ENCODE measurements at regions not wholly inside any gene's neighbourhood (a gene's known extent, or its start where the extent isn't known, plus 50 kb on each side); places are given as distances from the start of the nearest gene placed in this dataset.

GRCh38 chr3:34856081-34856947 lies 783.0 kb upstream of the ARPP21 start:
- Histone ChIP-seq H3K4me3 (replicated peaks in 1 of 3) (no peak overlapping the region), H3K27ac (no peak overlapping the region), H3K9me3 (no peaks in the 10 kb centered on the region), H3K27me3 (no peaks in the 10 kb centered on the region), H3K4me1 (no peaks in the 10 kb centered on the region), H3K36me3 (no peaks in the 10 kb centered on the region)
- intact Hi-C loops (cut with DNase I), result no loop called here
- 23% methylated on average over 7 of the region's 7 CpGs for WGBS, 2 donors
- TF ChIP-seq, protein P1, sequence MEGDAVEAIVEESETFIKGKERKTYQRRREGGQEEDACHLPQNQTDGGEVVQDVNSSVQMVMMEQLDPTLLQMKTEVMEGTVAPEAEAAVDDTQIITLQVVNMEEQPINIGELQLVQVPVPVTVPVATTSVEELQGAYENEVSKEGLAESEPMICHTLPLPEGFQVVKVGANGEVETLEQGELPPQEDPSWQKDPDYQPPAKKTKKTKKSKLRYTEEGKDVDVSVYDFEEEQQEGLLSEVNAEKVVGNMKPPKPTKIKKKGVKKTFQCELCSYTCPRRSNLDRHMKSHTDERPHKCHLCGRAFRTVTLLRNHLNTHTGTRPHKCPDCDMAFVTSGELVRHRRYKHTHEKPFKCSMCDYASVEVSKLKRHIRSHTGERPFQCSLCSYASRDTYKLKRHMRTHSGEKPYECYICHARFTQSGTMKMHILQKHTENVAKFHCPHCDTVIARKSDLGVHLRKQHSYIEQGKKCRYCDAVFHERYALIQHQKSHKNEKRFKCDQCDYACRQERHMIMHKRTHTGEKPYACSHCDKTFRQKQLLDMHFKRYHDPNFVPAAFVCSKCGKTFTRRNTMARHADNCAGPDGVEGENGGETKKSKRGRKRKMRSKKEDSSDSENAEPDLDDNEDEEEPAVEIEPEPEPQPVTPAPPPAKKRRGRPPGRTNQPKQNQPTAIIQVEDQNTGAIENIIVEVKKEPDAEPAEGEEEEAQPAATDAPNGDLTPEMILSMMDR (IDR thresholded peaks at IDR 0.05), result no peak
- no peak for TF ChIP-seq POLR2A (IDR thresholded peaks at IDR 0.05)
- no peak for DNase-seq

DNA sequence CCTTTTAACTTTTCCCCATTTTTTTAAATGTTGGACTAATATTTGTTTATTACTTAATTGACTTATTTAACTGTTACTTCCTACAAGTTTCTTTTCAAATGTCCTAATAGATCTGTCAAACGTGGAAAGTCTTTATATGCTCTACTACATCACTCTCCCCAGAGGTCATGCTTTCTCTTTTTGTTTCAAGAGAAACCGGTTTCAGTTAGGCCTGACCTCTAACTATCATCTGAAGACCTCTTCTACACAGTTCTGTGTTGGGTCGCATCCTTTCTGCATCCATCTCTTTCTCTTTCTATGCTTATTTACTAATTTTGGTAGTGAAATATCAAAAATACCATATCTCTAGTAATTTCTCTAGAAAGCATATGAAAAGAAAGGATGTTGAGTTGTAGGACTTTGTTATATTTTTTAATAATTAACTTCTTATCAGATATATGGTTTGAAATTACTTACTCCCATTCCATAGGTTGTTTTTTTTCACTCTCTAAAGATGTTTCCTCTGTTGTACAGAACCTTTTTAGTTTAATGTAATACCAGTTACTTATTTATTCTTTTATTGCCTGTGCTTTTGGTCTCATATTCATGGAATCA lies 781.2 kb upstream of the ARPP21 start:
- no peak overlapping the region for H3K4me3 ChIP-seq (replicated peaks in 1 of 3)
- H3K9me3 ChIP-seq, result no peaks in the 10 kb centered on the region
- no peaks in the 10 kb centered on the region for H3K36me3 ChIP-seq
- intact Hi-C loops (cut with DNase I), result no loop called here
- H3K4me1 ChIP-seq, result no peaks in the 10 kb centered on the region
- WGBS, 2 donors, result 81 to 83% methylated on average over 3 of the region's 3 CpGs
- H3K27me3 ChIP-seq, result no peaks in the 10 kb centered on the region
- TF ChIP-seq, protein P1 (IDR thresholded peaks at IDR 0.05), result no peak
- no peak for TF ChIP-seq POLR2A (IDR thresholded peaks at IDR 0.05)
- DNase-seq, result no peak
- H3K27ac ChIP-seq, result no peak overlapping the region

- intact Hi-C loops (cut with DNase I), result no loop called here
- Histone ChIP-seq H3K27ac (no peak overlapping the region), H3K9me3 (no peaks in the 10 kb centered on the region), H3K4me1 (no peaks in the 10 kb centered on the region), H3K27me3 (no peaks in the 10 kb centered on the region), H3K36me3 (no peaks in the 10 kb centered on the region), H3K4me3 (replicated peaks in 1 of 3) (no peak overlapping the region)
- DNase-seq, result no peak
- TF ChIP-seq, protein P1 (IDR thresholded peaks at IDR 0.05), result no peak
- TF ChIP-seq POLR2A (IDR thresholded peaks at IDR 0.05), result no peak
- WGBS, 2 donors, result 91 to 92% methylated on average over 1 of the region's 1 CpG
These were observed 779.6 kb upstream of the ARPP21 start for GRCh38 chr3:34859746-34860145.

- H3K9me3 ChIP-seq, result no peaks in the 10 kb centered on the region
- H3K36me3 ChIP-seq, result no peaks in the 10 kb centered on the region
- no peak overlapping the region for H3K4me3 ChIP-seq (replicated peaks in 1 of 3)
- intact Hi-C loops (cut with DNase I), result no loop called here
- H3K27ac ChIP-seq, result no peak overlapping the region
- DNase-seq, result no peak
- WGBS, 2 donors, result 72 to 77% methylated on average over 4 of the region's 4 CpGs
- TF ChIP-seq, protein P1 (IDR thresholded peaks at IDR 0.05), result no peak
- no peak for TF ChIP-seq POLR2A (IDR thresholded peaks at IDR 0.05)
- H3K27me3 ChIP-seq, result no peaks in the 10 kb centered on the region
- no peaks in the 10 kb centered on the region for H3K4me1 ChIP-seq
These were observed 776.9 kb upstream of the ARPP21 start for GRCh38 chr3:34862456-34862855.

GRCh38 chr3:34863485-34863884 lies 775.8 kb upstream of the ARPP21 start:
- Histone ChIP-seq H3K4me1 (no peaks in the 10 kb centered on the region), H3K27me3 (no peaks in the 10 kb centered on the region), H3K9me3 (no peaks in the 10 kb centered on the region), H3K4me3 (replicated peaks in 1 of 3) (no peak overlapping the region), H3K27ac (no peak overlapping the region), H3K36me3 (no peaks in the 10 kb centered on the region)
- no peak for DNase-seq
- intact Hi-C loops (cut with DNase I), result no loop called here
- TF ChIP-seq, protein P1 (IDR thresholded peaks at IDR 0.05), result no peak
- TF ChIP-seq POLR2A (IDR thresholded peaks at IDR 0.05), result no peak
- WGBS, 2 donors, result 56 to 71% methylated on average over 1 of the region's 1 CpG
